ENCODE measurements at regions not wholly inside any gene's neighbourhood (a gene's known extent, or its start where the extent isn't known, plus 50 kb on each side); places are given as distances from the start of the nearest gene placed in this dataset.

GRCh38 chr1:238652346-238652968, 733.9 kb upstream of the CHRM3 start:
- no peak for TF ChIP-seq CTCF (IDR thresholded peaks at IDR 0.05; ENCODE audit: insufficient read depth, low read length, severe bottlenecking)
- H3K27me3 ChIP-seq (ENCODE audit: control insufficient read depth, insufficient read depth, low read length) = no peaks in the 10 kb centered on the region
- no peak overlapping the region for H3K4me3 ChIP-seq (ENCODE audit: low read depth, low read length)
- no peaks in the 10 kb centered on the region for H3K36me3 ChIP-seq (ENCODE audit: control insufficient read depth, insufficient read depth, low read length)
- FAIRE-seq = no peak
- peak; percentile 17 for DNase-seq (ENCODE audit: low read depth)

- FAIRE-seq = no peak
- TF ChIP-seq CTCF (IDR thresholded peaks at IDR 0.05; ENCODE audit: insufficient read depth, low read length, severe bottlenecking) = no peak
- Histone ChIP-seq H3K36me3 (ENCODE audit: control insufficient read depth, insufficient read depth, low read length) (no peaks in the 10 kb centered on the region), H3K4me3 (ENCODE audit: low read depth, low read length) (no peak overlapping the region), H3K27me3 (ENCODE audit: control insufficient read depth, insufficient read depth, low read length) (no peaks in the 10 kb centered on the region)
- DNase-seq (ENCODE audit: low read depth) = no peak
Observed at GRCh38 chr1:238649200-238649599, 737.2 kb upstream of the CHRM3 start.

- FAIRE-seq (no peak), DNase-seq (ENCODE audit: low read depth) (no peak)
- TF ChIP-seq CTCF (IDR thresholded peaks at IDR 0.05; ENCODE audit: insufficient read depth, low read length, severe bottlenecking) = no peak
- Histone ChIP-seq H3K27me3 (ENCODE audit: control insufficient read depth, insufficient read depth, low read length) (no peaks in the 10 kb centered on the region), H3K36me3 (ENCODE audit: control insufficient read depth, insufficient read depth, low read length) (no peaks in the 10 kb centered on the region), H3K4me3 (ENCODE audit: low read depth, low read length) (no peak overlapping the region)
Observed at GRCh38 chr1:238648751-238649150, 737.6 kb upstream of the CHRM3 start.

- no peaks in the 10 kb centered on the region for H3K36me3 ChIP-seq (ENCODE audit: control insufficient read depth, insufficient read depth, low read length)
- DNase-seq (ENCODE audit: low read depth) (no peak), FAIRE-seq (no peak)
- TF ChIP-seq CTCF (IDR thresholded peaks at IDR 0.05; ENCODE audit: insufficient read depth, low read length, severe bottlenecking) = no peak
- H3K27me3 ChIP-seq (ENCODE audit: control insufficient read depth, insufficient read depth, low read length) = no peaks in the 10 kb centered on the region
- no peak overlapping the region for H3K4me3 ChIP-seq (ENCODE audit: low read depth, low read length)
Observed at GRCh38 chr1:238648296-238648695, 738.1 kb upstream of the CHRM3 start.

GRCh38 chr1:238647877-238648276, 738.5 kb upstream of the CHRM3 start:
- FAIRE-seq = no peak
- H3K27me3 ChIP-seq (ENCODE audit: control insufficient read depth, insufficient read depth, low read length) = no peaks in the 10 kb centered on the region
- peak; percentile 70 for DNase-seq (ENCODE audit: low read depth)
- TF ChIP-seq CTCF (IDR thresholded peaks at IDR 0.05; ENCODE audit: insufficient read depth, low read length, severe bottlenecking) = no peak
- H3K4me3 ChIP-seq (ENCODE audit: low read depth, low read length) = no peak overlapping the region
- no peaks in the 10 kb centered on the region for H3K36me3 ChIP-seq (ENCODE audit: control insufficient read depth, insufficient read depth, low read length)

- Histone ChIP-seq H3K27me3 (ENCODE audit: control insufficient read depth, insufficient read depth, low read length) (no peaks in the 10 kb centered on the region), H3K36me3 (ENCODE audit: control insufficient read depth, insufficient read depth, low read length) (no peaks in the 10 kb centered on the region), H3K4me3 (ENCODE audit: low read depth, low read length) (no peak overlapping the region)
- FAIRE-seq = no peak
- no peak for TF ChIP-seq CTCF (IDR thresholded peaks at IDR 0.05; ENCODE audit: insufficient read depth, low read length, severe bottlenecking)
- DNase-seq (ENCODE audit: low read depth) = no peak
Observed at GRCh38 chr1:238642231-238642630, 744.1 kb upstream of the CHRM3 start.
